ENCODE measurements at regions not wholly inside any gene's neighbourhood (a gene's known extent, or its start where the extent isn't known, plus 50 kb on each side); places are given as distances from the start of the nearest gene placed in this dataset.

DNA sequence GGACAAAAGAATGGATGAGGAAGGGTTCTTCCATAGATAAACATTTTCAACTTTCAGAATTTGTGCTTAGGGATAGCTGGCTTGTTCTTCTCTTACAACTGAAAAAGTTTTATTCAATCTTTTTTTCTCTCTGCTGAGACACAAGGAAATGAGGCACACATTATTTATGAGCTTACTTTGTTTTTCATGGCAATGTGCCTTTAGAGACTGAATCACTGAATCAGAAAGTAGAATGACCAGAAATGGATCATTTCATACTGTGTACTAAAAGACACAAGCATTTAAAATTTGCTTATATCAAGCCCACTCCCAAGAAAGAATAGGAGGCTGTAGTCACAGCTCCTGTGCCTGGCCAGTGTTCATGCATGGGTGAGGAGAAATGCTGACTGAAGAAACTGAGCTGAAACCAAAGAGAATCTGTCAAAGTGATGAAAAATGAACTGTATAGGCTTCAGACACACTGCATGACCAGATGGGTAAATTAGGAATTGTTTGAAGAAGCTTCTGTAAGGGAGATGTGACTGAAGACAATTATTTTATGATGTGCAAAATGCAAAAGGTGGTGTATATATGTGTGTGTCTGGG is 413.8 kb downstream of the RAPGEF2 start:
- Histone ChIP-seq H3K9me3 (no peaks in the 10 kb centered on the region), H3K4me1 (no peaks in the 10 kb centered on the region), H3K4me3 (no peak overlapping the region), H3K27ac (no peak overlapping the region), H3K36me3 (no peaks in the 10 kb centered on the region), H3K27me3 (no peaks in the 10 kb centered on the region)
- intact Hi-C loops (cut with DNase I; ENCODE audit: low total_unique reads): no loop called here
- no peak for DNase-seq
- no peak for TF ChIP-seq POLR2A (IDR thresholded peaks at IDR 0.05)
- TF ChIP-seq, protein P1, sequence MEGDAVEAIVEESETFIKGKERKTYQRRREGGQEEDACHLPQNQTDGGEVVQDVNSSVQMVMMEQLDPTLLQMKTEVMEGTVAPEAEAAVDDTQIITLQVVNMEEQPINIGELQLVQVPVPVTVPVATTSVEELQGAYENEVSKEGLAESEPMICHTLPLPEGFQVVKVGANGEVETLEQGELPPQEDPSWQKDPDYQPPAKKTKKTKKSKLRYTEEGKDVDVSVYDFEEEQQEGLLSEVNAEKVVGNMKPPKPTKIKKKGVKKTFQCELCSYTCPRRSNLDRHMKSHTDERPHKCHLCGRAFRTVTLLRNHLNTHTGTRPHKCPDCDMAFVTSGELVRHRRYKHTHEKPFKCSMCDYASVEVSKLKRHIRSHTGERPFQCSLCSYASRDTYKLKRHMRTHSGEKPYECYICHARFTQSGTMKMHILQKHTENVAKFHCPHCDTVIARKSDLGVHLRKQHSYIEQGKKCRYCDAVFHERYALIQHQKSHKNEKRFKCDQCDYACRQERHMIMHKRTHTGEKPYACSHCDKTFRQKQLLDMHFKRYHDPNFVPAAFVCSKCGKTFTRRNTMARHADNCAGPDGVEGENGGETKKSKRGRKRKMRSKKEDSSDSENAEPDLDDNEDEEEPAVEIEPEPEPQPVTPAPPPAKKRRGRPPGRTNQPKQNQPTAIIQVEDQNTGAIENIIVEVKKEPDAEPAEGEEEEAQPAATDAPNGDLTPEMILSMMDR (IDR thresholded peaks at IDR 0.05): no peak
- no peak for TF ChIP-seq POLR2AphosphoS5 (IDR thresholded peaks at IDR 0.05)
- TF ChIP-seq EP300 (IDR thresholded peaks at IDR 0.05; ENCODE audit: low read depth): no peak
- in situ Hi-C loops (cut with MboI; ENCODE audit: low pct_ligation_motif_present in 1 of 4, low pct_unique_long_range_greater_than_20kb in 1 of 4, low sequenced_read_pairs in 3 of 4): no loop called here

DNA sequence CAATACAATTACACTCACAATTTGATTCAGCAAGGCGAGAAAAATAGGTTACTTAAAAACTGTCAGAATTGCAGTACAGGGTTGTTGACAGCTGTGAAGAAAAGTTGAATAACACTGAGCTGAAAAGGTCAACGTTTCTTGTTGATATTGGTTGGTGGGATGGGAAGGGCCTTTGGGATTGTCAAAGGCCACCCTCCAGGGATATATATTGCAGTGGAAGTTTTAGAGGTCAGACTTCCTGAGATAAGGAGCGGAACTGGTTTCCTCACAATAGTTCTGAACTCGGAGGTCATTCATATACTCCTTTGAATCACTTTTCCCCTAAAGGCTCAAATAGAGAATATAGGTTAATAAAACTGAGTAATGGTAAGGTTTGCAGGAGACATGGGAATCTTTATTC is 417.2 kb downstream of the RAPGEF2 start:
- Histone ChIP-seq H3K4me3 (no peak overlapping the region), H3K36me3 (no peaks in the 10 kb centered on the region), H3K9me3 (no peaks in the 10 kb centered on the region), H3K4me1 (no peaks in the 10 kb centered on the region), H3K27ac (no peak overlapping the region), H3K27me3 (no peaks in the 10 kb centered on the region)
- in situ Hi-C loops (cut with MboI; ENCODE audit: low pct_ligation_motif_present in 1 of 4, low pct_unique_long_range_greater_than_20kb in 1 of 4, low sequenced_read_pairs in 3 of 4): no loop called here
- no peak for TF ChIP-seq EP300 (IDR thresholded peaks at IDR 0.05; ENCODE audit: low read depth)
- intact Hi-C loops (cut with DNase I; ENCODE audit: low total_unique reads): no loop called here
- no peak for DNase-seq
- 53 to 64% methylated on average over 4 of the region's 4 CpGs for WGBS, 2 donors (ENCODE audit: low coverage in 1 of 2)

DNA sequence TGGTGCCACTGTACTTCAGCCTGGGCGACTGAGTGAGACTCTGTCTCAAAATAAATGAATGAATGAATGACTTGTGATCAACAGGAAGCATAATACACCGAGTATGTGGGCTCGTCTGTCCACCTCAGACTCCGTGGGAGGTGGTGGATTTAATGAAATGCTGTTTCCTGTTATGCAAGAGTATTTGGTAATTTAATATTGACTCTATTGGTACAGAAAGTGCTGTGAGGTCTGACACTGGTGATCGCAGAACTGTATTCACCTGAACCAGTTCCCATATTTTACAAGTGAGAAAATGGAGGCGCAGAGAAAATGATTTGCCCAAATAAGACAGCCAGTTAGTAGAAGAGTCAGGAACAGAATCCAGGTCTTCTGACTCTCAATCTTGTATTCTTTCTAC is 423.3 kb downstream of the RAPGEF2 start:
- Histone ChIP-seq H3K27ac (no peak overlapping the region), H3K36me3 (no peaks in the 10 kb centered on the region), H3K9me3 (no peaks in the 10 kb centered on the region), H3K4me3 (no peak overlapping the region), H3K27me3 (no peaks in the 10 kb centered on the region), H3K4me1 (no peaks in the 10 kb centered on the region)
- 84 to 100% methylated on average over 2 to 6 of the region's 6 CpGs for WGBS, 2 donors (ENCODE audit: low coverage in 1 of 2)
- in situ Hi-C loops (cut with MboI; ENCODE audit: low pct_ligation_motif_present in 1 of 4, low pct_unique_long_range_greater_than_20kb in 1 of 4, low sequenced_read_pairs in 3 of 4): no loop called here
- TF ChIP-seq EP300 (IDR thresholded peaks at IDR 0.05; ENCODE audit: low read depth) (no peak), POLR2AphosphoS5 (IDR thresholded peaks at IDR 0.05) (no peak), POLR2A (IDR thresholded peaks at IDR 0.05) (no peak)
- TF ChIP-seq, protein P1 (IDR thresholded peaks at IDR 0.05): no peak
- no peak for DNase-seq
- intact Hi-C loops (cut with DNase I; ENCODE audit: low total_unique reads): no loop called here

DNA sequence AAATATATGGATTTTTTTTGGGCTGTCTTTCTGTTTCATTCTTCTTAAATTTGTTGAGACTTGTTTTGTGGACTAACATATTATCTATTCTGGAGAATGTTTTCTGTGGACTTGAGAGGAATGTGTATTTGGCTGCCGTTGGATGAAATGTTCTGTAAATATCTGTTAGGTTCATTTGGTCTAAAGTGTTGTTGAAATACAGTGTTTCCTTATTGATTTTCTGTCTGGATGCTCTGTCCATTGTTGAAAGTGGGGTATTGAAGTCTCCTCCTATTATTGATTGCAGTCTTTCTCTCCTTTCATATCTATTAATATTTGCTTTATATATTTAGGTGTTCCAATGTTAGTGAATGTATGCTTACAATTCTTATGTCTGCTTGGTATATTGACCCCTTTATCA is 431.8 kb downstream of the RAPGEF2 start:
- in situ Hi-C loops (cut with MboI; ENCODE audit: low pct_ligation_motif_present in 1 of 4, low pct_unique_long_range_greater_than_20kb in 1 of 4, low sequenced_read_pairs in 3 of 4): no loop called here
- no peaks in the 10 kb centered on the region for H3K36me3 ChIP-seq
- peaks cover 0 to 5% of the 10 kb centered on the region in 2 donors for H3K9me3 ChIP-seq
- H3K27me3 ChIP-seq: no peaks in the 10 kb centered on the region
- DNase-seq: no peak
- TF ChIP-seq EP300 (IDR thresholded peaks at IDR 0.05; ENCODE audit: low read depth): no peak
- TF ChIP-seq POLR2A (IDR thresholded peaks at IDR 0.05): no peak
- TF ChIP-seq POLR2AphosphoS5 (IDR thresholded peaks at IDR 0.05): no peak
- TF ChIP-seq, protein P1 (IDR thresholded peaks at IDR 0.05): no peak
- no peak overlapping the region for H3K4me3 ChIP-seq
- no peak overlapping the region for H3K27ac ChIP-seq
- H3K4me1 ChIP-seq: no peaks in the 10 kb centered on the region
- intact Hi-C loops (cut with DNase I; ENCODE audit: low total_unique reads): no loop called here
- WGBS, 2 donors (ENCODE audit: low coverage in 1 of 2): 86 to 93% methylated on average over 1 of the region's 1 CpG

DNA sequence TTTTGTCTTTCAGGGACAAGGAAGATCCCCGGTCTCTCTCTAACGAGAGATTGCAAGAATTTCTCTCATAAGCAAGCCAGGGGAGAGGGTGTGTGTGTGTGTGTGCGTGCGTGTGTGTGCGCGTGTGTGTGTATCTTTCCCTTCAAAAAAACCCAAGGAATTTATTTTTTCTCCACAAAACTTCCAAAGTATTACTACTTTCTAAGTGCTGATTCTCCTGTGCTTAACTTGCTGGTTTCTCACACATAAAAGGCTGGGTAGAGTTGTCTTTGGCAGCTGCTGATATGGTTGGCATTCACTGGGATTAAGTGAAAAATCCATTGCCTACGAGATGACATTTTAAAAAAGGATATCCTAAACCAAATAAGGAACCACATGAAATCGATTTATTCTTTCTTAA is 435.7 kb downstream of the RAPGEF2 start:
- Histone ChIP-seq H3K9me3 (peaks cover 0 to 5% of the 10 kb centered on the region in 2 donors), H3K4me1 (no peaks in the 10 kb centered on the region), H3K36me3 (no peaks in the 10 kb centered on the region), H3K4me3 (no peak overlapping the region), H3K27me3 (no peaks in the 10 kb centered on the region), H3K27ac (no peak overlapping the region)
- in situ Hi-C loops (cut with MboI; ENCODE audit: low pct_ligation_motif_present in 1 of 4, low pct_unique_long_range_greater_than_20kb in 1 of 4, low sequenced_read_pairs in 3 of 4) (no loop called here), intact Hi-C loops (cut with DNase I; ENCODE audit: low total_unique reads) (no loop called here)
- WGBS, 2 donors (ENCODE audit: low coverage in 1 of 2): 65 to 67% methylated on average over 2 to 8 of the region's 8 CpGs
- TF ChIP-seq EP300 (IDR thresholded peaks at IDR 0.05; ENCODE audit: low read depth) (no peak), POLR2AphosphoS5 (IDR thresholded peaks at IDR 0.05) (no peak), POLR2A (IDR thresholded peaks at IDR 0.05) (no peak)
- TF ChIP-seq, protein P1 (IDR thresholded peaks at IDR 0.05): no peak
- DNase-seq: no peak
